ENCODE measurements at regions not wholly inside any gene's neighbourhood (a gene's known extent, or its start where the extent isn't known, plus 50 kb on each side); places are given as distances from the start of the nearest gene placed in this dataset.

DNA sequence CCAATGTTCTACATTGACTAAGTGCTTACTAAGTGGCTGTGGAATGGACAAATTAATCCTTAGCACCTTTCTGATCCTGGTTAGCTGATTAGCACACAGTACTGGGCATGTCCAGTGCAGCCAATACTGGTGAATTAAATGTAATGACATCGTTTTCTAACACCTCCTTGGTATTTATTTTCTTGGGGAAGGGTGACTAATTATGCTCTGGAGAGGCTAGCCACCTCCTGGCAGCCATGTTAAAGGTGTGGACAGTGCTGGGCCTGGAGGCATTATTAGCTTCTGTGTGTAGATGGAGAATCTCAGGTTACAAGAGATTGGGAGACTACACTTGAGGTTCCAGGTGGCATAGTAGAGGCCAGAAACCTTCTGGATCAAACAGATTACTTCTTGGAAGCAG, 230.9 kb upstream of the DDHD1 start (continued):
- TF ChIP-seq, protein P1, sequence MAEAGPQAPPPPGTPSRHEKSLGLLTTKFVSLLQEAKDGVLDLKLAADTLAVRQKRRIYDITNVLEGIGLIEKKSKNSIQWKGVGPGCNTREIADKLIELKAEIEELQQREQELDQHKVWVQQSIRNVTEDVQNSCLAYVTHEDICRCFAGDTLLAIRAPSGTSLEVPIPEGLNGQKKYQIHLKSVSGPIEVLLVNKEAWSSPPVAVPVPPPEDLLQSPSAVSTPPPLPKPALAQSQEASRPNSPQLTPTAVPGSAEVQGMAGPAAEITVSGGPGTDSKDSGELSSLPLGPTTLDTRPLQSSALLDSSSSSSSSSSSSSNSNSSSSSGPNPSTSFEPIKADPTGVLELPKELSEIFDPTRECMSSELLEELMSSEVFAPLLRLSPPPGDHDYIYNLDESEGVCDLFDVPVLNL (CRISPR knock-in tag; IDR thresholded peaks at IDR 0.05; ENCODE audit: low read depth): no peak
- TF ChIP-seq ZC3H4 (CRISPR knock-in tag; IDR thresholded peaks at IDR 0.05; ENCODE audit: borderline replicate concordance): no peak

DNA sequence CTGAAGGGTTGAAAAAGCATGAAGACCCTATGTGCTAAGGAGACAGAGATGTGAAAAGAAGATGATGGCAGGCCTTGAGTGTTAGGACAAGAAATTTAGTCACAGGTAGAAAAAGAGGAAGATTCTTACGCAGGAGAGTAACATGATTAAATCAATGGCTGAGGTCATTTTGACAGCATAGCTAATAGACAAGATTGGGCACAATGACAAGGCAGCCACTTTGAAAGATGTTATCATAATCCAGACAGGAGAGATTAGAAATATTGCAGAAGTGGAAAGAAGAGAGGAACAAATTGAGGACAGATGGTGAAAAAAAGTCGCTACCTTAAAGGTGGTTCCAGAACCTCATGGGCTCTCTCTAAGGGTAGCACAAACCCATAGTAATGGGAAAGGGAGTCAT, 228.8 kb upstream of the DDHD1 start:
- Histone ChIP-seq H3K36me3 (ENCODE audit: control insufficient read depth, insufficient read depth, low read length) (no peaks in the 10 kb centered on the region), H3K9me1 (ENCODE audit: control insufficient read depth, insufficient read depth, low read length) (no peaks in the 10 kb centered on the region), H2AFZ (ENCODE audit: low read depth, low read length) (no peak overlapping the region), H3K4me2 (ENCODE audit: insufficient read depth, low read length) (no peak overlapping the region), H3K79me2 (ENCODE audit: control insufficient read depth, insufficient read depth, low read length) (no peaks in the 10 kb centered on the region), H3K27me3 (ENCODE audit: control insufficient read depth in 2 of 2, insufficient read depth in 2 of 2, low read length in 2 of 2) (no peaks in the 10 kb centered on the region), H3K27ac (ENCODE audit: extremely low read depth, low read depth, low read length) (no peak overlapping the region), H3K4me1 (replicated peaks in 1 of 2; ENCODE audit: control insufficient read depth in 2 of 2, insufficient read depth in 2 of 2, low read length in 2 of 2) (no peaks in the 10 kb centered on the region), H3K4me3 (no peak overlapping the region), H3K9me3 (replicated peaks; ENCODE audit: control insufficient read depth, insufficient read depth, low read depth, low read length) (no peaks in the 10 kb centered on the region), H4K20me1 (replicated peaks; ENCODE audit: control insufficient read depth, insufficient read depth, low read length) (no peaks in the 10 kb centered on the region), H3K9ac (ENCODE audit: insufficient read depth in 1 of 2, low read depth in 2 of 2, low read length in 2 of 2) (no peak overlapping the region)
- TF ChIP-seq TOE1 (IDR thresholded peaks at IDR 0.05; ENCODE audit: borderline replicate concordance) (no peak), TOE1 (CRISPR knock-in tag; IDR thresholded peaks at IDR 0.05; ENCODE audit: borderline replicate concordance, low read depth) (no peak), XRCC4 (IDR thresholded peaks at IDR 0.05; ENCODE audit: extremely low read depth, insufficient read depth, insufficient read length) (no peak), IRF2 (CRISPR knock-in tag; IDR thresholded peaks at IDR 0.05) (no peak), POLR2AphosphoS5 (IDR thresholded peaks at IDR 0.05; ENCODE audit: control insufficient read depth, insufficient read depth, low read depth, low read length) (no peak), JUN (IDR thresholded peaks at IDR 0.05; ENCODE audit: borderline replicate concordance, low read depth, low read length) (no peak), JUN (CRISPR knock-in tag; IDR thresholded peaks at IDR 0.05; ENCODE audit: borderline replicate concordance) (no peak), CBFB (CRISPR knock-in tag; IDR thresholded peaks at IDR 0.05) (no peak), NR2C2 (CRISPR knock-in tag; IDR thresholded peaks at IDR 0.05) (no peak), NR2C2 (tag; IDR thresholded peaks at IDR 0.05) (no peak), ARID1B (IDR thresholded peaks at IDR 0.05) (no peak), MAFK (IDR thresholded peaks at IDR 0.05; ENCODE audit: low read length) (no peak), SRSF7 (optimal IDR thresholded peaks at IDR 0.05; ENCODE audit: low read depth, low read length) (no peak), MCM5 (IDR thresholded peaks at IDR 0.05; ENCODE audit: low read depth) (no peak)
- in situ Hi-C loops (cut with MboI) (no loop called here), intact Hi-C loops (cut with micrococcal nuclease) (no loop called here)
- FAIRE-seq (no peak), DNase-seq (ENCODE audit: extremely low read depth in 1 of 4, low spot score in 3 of 4) (no peak), ATAC-seq (no peak)
- POLR2A ChIA-PET: no interaction called here
- no TSS peak for BruUV-seq (replicated peaks)
- 0% methylated on average over 2 of the region's 2 CpGs for WGBS (ENCODE audit: insufficient coverage, low coverage, missing lambda C conversion rate)
- CTCF ChIA-PET (ENCODE audit: low intra/inter-chr PET ratio): no interaction called here
